GM19023 (cell line): ENCODE measurements at regions not wholly inside any gene's neighbourhood (a gene's known extent, or its start where the extent isn't known, plus 50 kb on each side); places are given as distances from the start of the nearest gene placed in this dataset.
"Not testable (repeated sequence)": the region's sequence is repeated elsewhere in the genome, so short reads cannot be mapped to it uniquely, and the experiment has no call there.

ENCODE experiments used
- ATAC-seq: cut with Tn5 transposase; IDR thresholded peaks from one replicate; pipeline ENCODE4 v1.9.1; 2021; ENCODE audit warnings: mild to moderate bottlenecking, moderate library complexity; ENCODE audit not compliant: unreplicated experiment

- no peak for ATAC-seq
These were observed 114.2 kb upstream of the MIR17HG start for GRCh38 chr13:91233291-91233690.

- no peak for ATAC-seq
These were observed 111.3 kb upstream of the MIR17HG start for GRCh38 chr13:91236182-91236581.

GRCh38 chr13:91236921-91237320, 110.6 kb upstream of the MIR17HG start:
- no peak for ATAC-seq

- ATAC-seq: no peak
These were observed 109.5 kb upstream of the MIR17HG start for GRCh38 chr13:91238036-91238435.

- no peak for ATAC-seq
These were observed 107.1 kb upstream of the MIR17HG start for GRCh38 chr13:91240341-91240740.

- no peak for ATAC-seq
These were observed 106.1 kb upstream of the MIR17HG start for GRCh38 chr13:91241221-91241933.

GRCh38 chr13:91242652-91243051, 104.8 kb upstream of the MIR17HG start:
- ATAC-seq: no peak

- no peak for ATAC-seq
These were observed 102.2 kb upstream of the MIR17HG start for GRCh38 chr13:91245288-91245687.

GRCh38 chr13:91247768-91248167, 99.7 kb upstream of the MIR17HG start:
- ATAC-seq: no peak

GRCh38 chr13:91248249-91248648, 99.2 kb upstream of the MIR17HG start:
- no peak for ATAC-seq

- ATAC-seq: no peak
These were observed 98.1 kb upstream of the MIR17HG start for GRCh38 chr13:91249370-91249769.

GRCh38 chr13:91249861-91250260, 97.6 kb upstream of the MIR17HG start:
- no peak for ATAC-seq

- ATAC-seq: not testable (repeated sequence)
These were observed 95.9 kb upstream of the MIR17HG start for GRCh38 chr13:91251573-91251972.

- no peak for ATAC-seq
These were observed 83.0 kb upstream of the MIR17HG start for GRCh38 chr13:91264484-91264883.

- ATAC-seq: no peak
These were observed 78.2 kb upstream of the MIR17HG start for GRCh38 chr13:91269237-91269636.

- no peak for ATAC-seq
These were observed 77.5 kb upstream of the MIR17HG start for GRCh38 chr13:91270031-91270430.

GRCh38 chr13:91272235-91272777, 75.2 kb upstream of the MIR17HG start:
- no peak for ATAC-seq

- no peak for ATAC-seq
These were observed 73.8 kb upstream of the MIR17HG start for GRCh38 chr13:91273675-91274074.

GRCh38 chr13:91277013-91277676, 70.3 kb upstream of the MIR17HG start:
- no peak for ATAC-seq

- ATAC-seq: no peak
These were observed 69.2 kb upstream of the MIR17HG start for GRCh38 chr13:91278291-91278690.

- no peak for ATAC-seq
These were observed 68.6 kb upstream of the MIR17HG start for GRCh38 chr13:91278888-91279287.

GRCh38 chr13:91280801-91281200, 66.7 kb upstream of the MIR17HG start:
- ATAC-seq: no peak
